KMS-11 (cell line): ENCODE measurements at regions not wholly inside any gene's neighbourhood (a gene's known extent, or its start where the extent isn't known, plus 50 kb on each side); places are given as distances from the start of the nearest gene placed in this dataset.

Experiments used
- H2AFZ ChIP-seq: fragments of 200-600 bp; sonication (generic); 2 replicates; pipeline ENCODE4 v1.6.1; 2016; ENCODE audit warnings: antibody characterized with exemption, mixed run types, low read depth
- H3K27ac ChIP-seq: fragments of 200-600 bp; sonication (generic); 2 replicates; pipeline ENCODE4 v1.6.1; 2016; ENCODE audit warnings: mild to moderate bottlenecking, mixed run types
- H3K27me3 ChIP-seq: fragments of 200-600 bp; sonication (generic); 2 replicates; pipeline ENCODE4 v1.6.1; 2017; ENCODE audit warnings: mild to moderate bottlenecking, low read depth, mixed run types, moderate library complexity; ENCODE audit not compliant: insufficient read depth
- H3K36me3 ChIP-seq: fragments of 200-600 bp; sonication (generic); 2 replicates; pipeline ENCODE4 v1.6.1; 2017; ENCODE audit warnings: mild to moderate bottlenecking, mixed run types; ENCODE audit not compliant: insufficient read depth
- H3K4me1 ChIP-seq: fragments of 200-600 bp; sonication (generic); 2 replicates; pipeline ENCODE4 v1.6.1; 2016; ENCODE audit warnings: mild to moderate bottlenecking, low read depth, mixed run types; ENCODE audit not compliant: poor library complexity, severe bottlenecking
- H3K4me2 ChIP-seq: fragments of 200-600 bp; sonication (generic); 2 replicates; pipeline ENCODE4 v1.7.0; 2016; ENCODE audit warnings: mild to moderate bottlenecking, mixed run types
- H3K4me3 ChIP-seq: fragments of 200-600 bp; sonication (generic); IDR thresholded peaks from 2 replicates; pipeline ENCODE4 v1.6.1; 2017; ENCODE audit warnings: low read depth, low read length, mixed read lengths; ENCODE audit not compliant: insufficient read depth
- H3K79me2 ChIP-seq: fragments of 200-600 bp; sonication (generic); 2 replicates; pipeline ENCODE4 v1.6.1; 2016; ENCODE audit warnings: low read depth, mixed run types; ENCODE audit not compliant: insufficient read depth
- H3K9ac ChIP-seq: fragments of 200-600 bp; sonication (generic); 2 replicates; pipeline ENCODE4 v1.6.1; 2016; ENCODE audit warnings: mild to moderate bottlenecking, mixed run types
- H4K20me1 ChIP-seq: fragments of 200-600 bp; sonication (generic); 2 replicates; pipeline ENCODE4 v1.6.1; 2016; ENCODE audit warnings: mild to moderate bottlenecking, mixed run types; ENCODE audit not compliant: insufficient read depth
- TF ChIP-seq, protein P1 (sequence below): fragments of 200-600 bp; sonication (generic); conservative IDR thresholded peaks from 2 replicates; pipeline ENCODE4 v1.6.1; 2017; ENCODE audit warnings: low read depth, mild to moderate bottlenecking, antibody characterized with exemption, low read length, moderate library complexity, mixed read lengths

GRCh38 chr6:79408256-79408974 lies 128.8 kb downstream of the LCA5 start:
- no peak overlapping the region for H3K4me3 ChIP-seq
- no peak overlapping the region for H2AFZ ChIP-seq
- no peaks in the 10 kb centered on the region for H3K36me3 ChIP-seq
- H3K4me2 ChIP-seq, result no peak overlapping the region
- TF ChIP-seq, protein P1, sequence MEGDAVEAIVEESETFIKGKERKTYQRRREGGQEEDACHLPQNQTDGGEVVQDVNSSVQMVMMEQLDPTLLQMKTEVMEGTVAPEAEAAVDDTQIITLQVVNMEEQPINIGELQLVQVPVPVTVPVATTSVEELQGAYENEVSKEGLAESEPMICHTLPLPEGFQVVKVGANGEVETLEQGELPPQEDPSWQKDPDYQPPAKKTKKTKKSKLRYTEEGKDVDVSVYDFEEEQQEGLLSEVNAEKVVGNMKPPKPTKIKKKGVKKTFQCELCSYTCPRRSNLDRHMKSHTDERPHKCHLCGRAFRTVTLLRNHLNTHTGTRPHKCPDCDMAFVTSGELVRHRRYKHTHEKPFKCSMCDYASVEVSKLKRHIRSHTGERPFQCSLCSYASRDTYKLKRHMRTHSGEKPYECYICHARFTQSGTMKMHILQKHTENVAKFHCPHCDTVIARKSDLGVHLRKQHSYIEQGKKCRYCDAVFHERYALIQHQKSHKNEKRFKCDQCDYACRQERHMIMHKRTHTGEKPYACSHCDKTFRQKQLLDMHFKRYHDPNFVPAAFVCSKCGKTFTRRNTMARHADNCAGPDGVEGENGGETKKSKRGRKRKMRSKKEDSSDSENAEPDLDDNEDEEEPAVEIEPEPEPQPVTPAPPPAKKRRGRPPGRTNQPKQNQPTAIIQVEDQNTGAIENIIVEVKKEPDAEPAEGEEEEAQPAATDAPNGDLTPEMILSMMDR, result no peak
- no peaks in the 10 kb centered on the region for H4K20me1 ChIP-seq
- no peak overlapping the region for H3K27ac ChIP-seq
- no peak overlapping the region for H3K9ac ChIP-seq
- no peaks in the 10 kb centered on the region for H3K27me3 ChIP-seq
- no peaks in the 10 kb centered on the region for H3K79me2 ChIP-seq
- H3K4me1 ChIP-seq, result no peaks in the 10 kb centered on the region

- TF ChIP-seq, protein P1, result no peak
- no peaks in the 10 kb centered on the region for H3K36me3 ChIP-seq
- no peak overlapping the region for H2AFZ ChIP-seq
- H3K4me2 ChIP-seq, result no peak overlapping the region
- H3K79me2 ChIP-seq, result no peaks in the 10 kb centered on the region
- H3K27me3 ChIP-seq, result no peaks in the 10 kb centered on the region
- H3K4me3 ChIP-seq, result no peak overlapping the region
- no peak overlapping the region for H3K27ac ChIP-seq
- no peaks in the 10 kb centered on the region for H4K20me1 ChIP-seq
- H3K9ac ChIP-seq, result no peak overlapping the region
- no peaks in the 10 kb centered on the region for H3K4me1 ChIP-seq
Measured at GRCh38 chr6:79404677-79405076, 132.6 kb downstream of the LCA5 start.

DNA sequence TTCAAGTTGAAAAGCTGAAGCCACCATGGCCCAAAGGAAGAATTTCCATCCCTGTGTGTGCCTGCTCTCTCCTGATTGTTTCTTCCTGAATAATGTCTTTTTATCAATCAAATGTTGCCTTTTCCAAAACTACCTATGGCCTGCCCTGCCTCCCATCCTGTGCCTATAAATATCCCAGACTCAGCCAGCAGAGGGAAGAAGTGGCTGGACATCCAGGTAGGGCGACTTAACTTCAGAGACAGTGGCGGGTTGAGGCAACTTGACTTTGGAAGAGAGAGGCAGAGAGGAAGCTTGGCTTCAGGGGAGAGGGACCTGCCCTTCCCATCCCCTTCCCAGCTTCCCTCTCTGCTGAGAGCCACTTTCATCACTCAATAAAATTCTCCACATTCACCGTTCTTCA lies 133.0 kb downstream of the LCA5 start:
- Histone ChIP-seq H3K36me3 (no peaks in the 10 kb centered on the region), H4K20me1 (no peaks in the 10 kb centered on the region), H3K4me1 (no peaks in the 10 kb centered on the region), H3K4me2 (no peak overlapping the region), H3K27me3 (no peaks in the 10 kb centered on the region), H3K27ac (no peak overlapping the region), H2AFZ (no peak overlapping the region), H3K79me2 (no peaks in the 10 kb centered on the region), H3K4me3 (no peak overlapping the region), H3K9ac (no peak overlapping the region)
- TF ChIP-seq, protein P1, result no peak

GRCh38 chr6:79403563-79403962 lies 133.7 kb downstream of the LCA5 start:
- Histone ChIP-seq H3K36me3 (no peaks in the 10 kb centered on the region), H3K4me1 (no peaks in the 10 kb centered on the region), H3K9ac (no peak overlapping the region), H4K20me1 (no peaks in the 10 kb centered on the region), H3K4me2 (no peak overlapping the region), H3K27ac (no peak overlapping the region), H2AFZ (no peak overlapping the region), H3K79me2 (no peaks in the 10 kb centered on the region), H3K4me3 (no peak overlapping the region), H3K27me3 (no peaks in the 10 kb centered on the region)
- TF ChIP-seq, protein P1, result no peak
